Erythroblast (primary cell): ENCODE measurements at regions not wholly inside any gene's neighbourhood (a gene's known extent, or its start where the extent isn't known, plus 50 kb on each side); places are given as distances from the start of the nearest gene placed in this dataset.

Experiments
- GATA1 ChIP-seq: IDR thresholded peaks from 2 replicates; pipeline ENCODE4 v1.6.1; 2011; ENCODE audit warnings: low read depth, mild to moderate bottlenecking, control low read depth, low read length, moderate library complexity
- POLR2A ChIP-seq: IDR thresholded peaks from 2 replicates; pipeline ENCODE4 v1.6.1; 2011; ENCODE audit warnings: mild to moderate bottlenecking, low read length

DNA sequence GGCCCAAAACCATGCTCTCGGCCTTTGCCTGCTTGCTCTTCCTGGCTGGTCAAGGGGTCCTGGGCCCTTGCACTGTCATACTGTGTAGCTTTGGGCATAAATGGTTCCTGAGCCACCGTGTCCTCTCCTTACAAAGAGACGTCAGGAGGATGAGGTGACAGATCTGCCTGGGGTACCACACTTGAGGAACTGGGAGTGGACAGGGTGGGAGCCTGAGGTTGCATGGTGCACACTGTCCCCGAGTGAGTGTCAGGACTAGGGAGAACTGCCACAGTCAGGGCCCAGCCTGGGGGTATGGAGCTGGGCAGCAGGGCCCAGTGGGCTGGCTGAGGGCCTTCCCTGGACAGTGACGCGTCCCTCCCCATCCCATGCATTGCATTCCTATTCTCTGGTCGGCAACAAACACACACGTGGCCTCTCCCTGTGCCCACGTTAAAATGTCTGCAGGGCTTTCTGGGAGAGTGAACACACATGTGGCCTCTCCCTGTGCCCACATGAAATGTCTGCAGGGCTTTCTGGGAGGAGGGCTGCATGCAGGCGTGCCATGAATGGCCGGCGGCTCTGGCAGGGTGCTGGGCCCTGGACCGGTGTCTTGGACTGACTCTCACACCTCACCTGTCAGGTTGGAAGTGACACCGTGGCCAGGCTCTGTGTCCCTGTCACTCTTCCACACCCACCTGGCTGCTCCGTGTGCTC lies 122.1 kb upstream of the COL5A1 start:
- TF ChIP-seq POLR2A = no peak
- TF ChIP-seq GATA1 = no peak
